ENCODE measurements at regions not wholly inside any gene's neighbourhood (a gene's known extent, or its start where the extent isn't known, plus 50 kb on each side); places are given as distances from the start of the nearest gene placed in this dataset.

DNA sequence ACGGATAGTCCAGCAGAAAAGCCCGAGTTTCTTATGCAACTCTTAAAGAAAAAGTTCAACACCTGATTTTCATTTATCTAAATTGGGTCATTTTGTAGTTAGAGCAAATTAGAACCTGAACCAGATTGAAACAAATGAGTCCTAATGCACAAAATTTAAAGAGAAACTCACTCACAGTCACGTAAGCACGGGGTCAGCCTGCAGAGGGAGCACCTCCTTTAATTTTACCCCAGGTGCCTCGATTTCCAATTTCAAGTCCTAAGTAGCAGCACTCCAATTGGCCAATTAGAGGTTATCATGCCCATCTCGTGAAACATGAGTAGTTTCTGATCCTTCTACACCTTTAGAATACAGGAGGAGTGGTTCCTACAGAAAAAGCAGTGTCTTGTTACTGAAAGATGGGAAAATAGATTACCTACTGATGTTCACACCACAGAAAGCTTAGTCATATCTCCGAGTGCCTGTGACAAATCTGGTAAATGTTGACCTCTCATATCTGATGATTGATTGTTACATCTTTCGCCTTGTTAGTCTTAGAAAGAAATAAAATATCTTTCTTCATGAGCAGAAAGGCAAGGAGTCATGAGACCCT, 1929.8 kb upstream of the LRRTM1 start:
- no peak for DNase-seq
- Histone ChIP-seq H3K4me3 (no peak overlapping the region), H3K4me1 (no peaks in the 10 kb centered on the region), H3K27me3 (no peaks in the 10 kb centered on the region), H3K9me3 (no peaks in the 10 kb centered on the region), H3K27ac (no peak overlapping the region), H3K36me3 (no peaks in the 10 kb centered on the region)
- no peak for ATAC-seq (ENCODE audit: low FRiP score in 2 of 2)
- 83 to 90% methylated on average over 8 of the region's 8 CpGs for WGBS, 2 donors
- TF ChIP-seq POLR2AphosphoS5 (IDR thresholded peaks at IDR 0.05): no peak
- TF ChIP-seq, protein P1, sequence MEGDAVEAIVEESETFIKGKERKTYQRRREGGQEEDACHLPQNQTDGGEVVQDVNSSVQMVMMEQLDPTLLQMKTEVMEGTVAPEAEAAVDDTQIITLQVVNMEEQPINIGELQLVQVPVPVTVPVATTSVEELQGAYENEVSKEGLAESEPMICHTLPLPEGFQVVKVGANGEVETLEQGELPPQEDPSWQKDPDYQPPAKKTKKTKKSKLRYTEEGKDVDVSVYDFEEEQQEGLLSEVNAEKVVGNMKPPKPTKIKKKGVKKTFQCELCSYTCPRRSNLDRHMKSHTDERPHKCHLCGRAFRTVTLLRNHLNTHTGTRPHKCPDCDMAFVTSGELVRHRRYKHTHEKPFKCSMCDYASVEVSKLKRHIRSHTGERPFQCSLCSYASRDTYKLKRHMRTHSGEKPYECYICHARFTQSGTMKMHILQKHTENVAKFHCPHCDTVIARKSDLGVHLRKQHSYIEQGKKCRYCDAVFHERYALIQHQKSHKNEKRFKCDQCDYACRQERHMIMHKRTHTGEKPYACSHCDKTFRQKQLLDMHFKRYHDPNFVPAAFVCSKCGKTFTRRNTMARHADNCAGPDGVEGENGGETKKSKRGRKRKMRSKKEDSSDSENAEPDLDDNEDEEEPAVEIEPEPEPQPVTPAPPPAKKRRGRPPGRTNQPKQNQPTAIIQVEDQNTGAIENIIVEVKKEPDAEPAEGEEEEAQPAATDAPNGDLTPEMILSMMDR (IDR thresholded peaks at IDR 0.05): no peak
- no peak for TF ChIP-seq POLR2A (IDR thresholded peaks at IDR 0.05)
- TF ChIP-seq EP300 (IDR thresholded peaks at IDR 0.05): no peak

DNA sequence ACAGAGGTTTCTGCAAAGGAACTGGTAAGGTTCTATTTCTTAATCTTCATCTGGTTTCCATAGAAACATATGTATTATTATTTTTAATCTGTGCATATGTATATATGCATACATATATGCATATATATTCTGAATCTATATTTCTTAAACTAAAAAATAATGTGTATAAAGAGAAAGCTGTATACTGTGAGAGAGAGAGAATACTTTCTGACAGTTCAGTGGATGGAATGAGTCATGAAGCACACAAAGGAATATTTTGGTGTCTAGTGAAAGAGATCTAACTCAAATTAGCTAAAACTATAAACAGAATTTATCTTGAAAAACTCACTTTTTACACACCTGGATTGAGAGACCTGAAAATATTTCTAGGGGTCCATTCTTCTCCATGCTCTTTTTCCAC, 1929.3 kb upstream of the LRRTM1 start:
- H3K27me3 ChIP-seq: no peaks in the 10 kb centered on the region
- no peak overlapping the region for H3K4me3 ChIP-seq
- DNase-seq (no peak), ATAC-seq (ENCODE audit: low FRiP score in 2 of 2) (no peak)
- H3K9me3 ChIP-seq: no peaks in the 10 kb centered on the region
- TF ChIP-seq, protein P1 (IDR thresholded peaks at IDR 0.05): no peak
- TF ChIP-seq EP300 (IDR thresholded peaks at IDR 0.05) (no peak), POLR2AphosphoS5 (IDR thresholded peaks at IDR 0.05) (no peak), POLR2A (IDR thresholded peaks at IDR 0.05) (no peak)
- H3K36me3 ChIP-seq: no peaks in the 10 kb centered on the region
- H3K4me1 ChIP-seq: no peaks in the 10 kb centered on the region
- no peak overlapping the region for H3K27ac ChIP-seq

DNA sequence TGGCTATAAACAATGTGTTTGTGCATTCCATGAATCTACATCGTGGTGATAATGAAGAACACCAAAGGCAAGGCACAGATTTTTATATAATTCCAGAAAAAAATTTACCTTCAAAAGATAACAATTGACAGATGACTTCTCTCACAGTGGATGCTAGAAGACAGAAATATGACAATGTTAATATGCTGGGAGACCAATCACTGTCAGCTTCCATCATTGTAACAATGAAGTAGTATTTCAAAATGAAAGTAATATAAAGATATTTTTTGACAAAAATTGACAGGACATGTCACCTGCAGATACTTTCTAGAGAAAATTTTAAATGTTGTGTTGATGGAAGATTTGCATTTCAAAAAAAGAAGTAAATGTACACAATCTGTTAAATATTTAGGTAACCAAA, 1925.9 kb upstream of the LRRTM1 start:
- TF ChIP-seq, protein P1 (IDR thresholded peaks at IDR 0.05): no peak
- TF ChIP-seq POLR2AphosphoS5 (IDR thresholded peaks at IDR 0.05): no peak
- no peak for TF ChIP-seq POLR2A (IDR thresholded peaks at IDR 0.05)
- no peak for TF ChIP-seq EP300 (IDR thresholded peaks at IDR 0.05)
- Histone ChIP-seq H3K36me3 (no peaks in the 10 kb centered on the region), H3K4me1 (no peaks in the 10 kb centered on the region), H3K4me3 (no peak overlapping the region), H3K27ac (no peak overlapping the region), H3K27me3 (no peaks in the 10 kb centered on the region), H3K9me3 (no peaks in the 10 kb centered on the region)
- ATAC-seq (ENCODE audit: low FRiP score in 2 of 2) (no peak), DNase-seq (no peak)
- WGBS, 2 donors: 61 to 65% methylated on average over 1 of the region's 1 CpG

DNA sequence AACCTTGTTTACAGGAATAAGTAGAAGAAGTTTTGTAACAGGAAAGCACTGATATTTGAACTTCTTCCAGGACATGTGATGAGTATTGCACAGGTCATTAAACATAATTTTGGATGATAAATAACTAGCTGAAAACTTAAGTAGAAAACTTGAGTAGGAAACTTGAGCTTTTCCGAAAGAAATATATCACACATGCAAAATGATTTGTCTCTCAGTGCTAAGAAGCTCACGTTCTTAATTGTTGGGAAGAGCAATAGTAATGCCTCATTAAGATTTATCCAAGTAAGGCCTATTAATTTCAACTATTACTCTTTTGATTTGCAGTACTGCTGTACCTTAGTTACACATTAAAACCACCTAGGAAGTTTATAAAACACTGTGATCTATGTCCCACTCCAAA, 1921.9 kb upstream of the LRRTM1 start:
- Histone ChIP-seq H3K27ac (no peak overlapping the region), H3K36me3 (no peaks in the 10 kb centered on the region), H3K4me3 (no peak overlapping the region), H3K27me3 (no peaks in the 10 kb centered on the region), H3K4me1 (no peaks in the 10 kb centered on the region), H3K9me3 (peaks cover 0 to 4% (median 0%) of the 10 kb centered on the region in 4 donors)
- no peak for DNase-seq
- TF ChIP-seq POLR2A (IDR thresholded peaks at IDR 0.05) (no peak), POLR2AphosphoS5 (IDR thresholded peaks at IDR 0.05) (no peak), EP300 (IDR thresholded peaks at IDR 0.05) (no peak)
- TF ChIP-seq, protein P1 (IDR thresholded peaks at IDR 0.05): no peak
- ATAC-seq (ENCODE audit: low FRiP score in 2 of 2): no peak
- 75 to 84% methylated on average over 2 of the region's 2 CpGs for WGBS, 2 donors

DNA sequence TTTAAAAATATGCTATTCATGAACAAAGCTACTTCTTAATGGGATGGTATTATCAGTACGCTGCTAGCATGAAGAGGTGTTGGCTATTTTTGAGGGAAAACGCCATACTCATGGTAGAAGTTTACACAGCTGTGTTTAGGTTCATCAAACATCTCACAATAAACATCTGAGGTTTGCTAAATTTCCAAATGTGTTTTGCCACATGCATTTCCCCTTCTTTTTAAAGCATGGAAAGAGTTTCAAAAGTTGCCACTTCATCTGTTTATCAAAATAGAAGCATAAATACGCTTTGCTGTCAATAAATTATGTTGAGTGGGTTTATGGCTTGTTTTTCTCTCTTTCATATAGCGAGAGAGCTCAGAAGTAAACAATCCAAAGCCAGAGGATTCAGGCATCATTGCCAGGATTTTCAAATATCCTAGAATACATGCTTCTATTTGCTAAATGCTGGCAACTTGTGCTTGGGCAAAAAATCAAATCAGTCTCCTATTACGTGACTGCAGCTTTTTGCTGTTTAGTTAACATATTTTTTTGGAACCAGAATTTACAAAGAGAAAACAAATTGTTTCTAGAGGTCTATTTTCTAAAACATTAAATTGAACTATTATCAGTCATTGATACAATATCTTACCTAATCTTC, 1919.9 kb upstream of the LRRTM1 start:
- Histone ChIP-seq H3K4me3 (no peak overlapping the region), H3K27me3 (no peaks in the 10 kb centered on the region), H3K9me3 (peaks cover 0 to 4% (median 0%) of the 10 kb centered on the region in 4 donors), H3K4me1 (no peaks in the 10 kb centered on the region), H3K27ac (no peak overlapping the region), H3K36me3 (no peaks in the 10 kb centered on the region)
- WGBS, 2 donors: 64 to 75% methylated on average over 5 of the region's 5 CpGs
- no peak for ATAC-seq (ENCODE audit: low FRiP score in 2 of 2)
- DNase-seq: no peak
- TF ChIP-seq EP300 (IDR thresholded peaks at IDR 0.05): no peak
- TF ChIP-seq, protein P1 (IDR thresholded peaks at IDR 0.05): no peak

Data from upper lobe of left lung (tissue), 6 donors.